Activated CD4-positive, alpha-beta T cell treated with anti-CD3 and anti-CD28 coated beads, Interleukin-2, Interleukin-4, amounts not matched to agents 100 ng/mL and 50 ng/mL, durations not matched to agents 16 hours and 8 hours (primary cell): ENCODE measurements at regions not wholly inside any gene's neighbourhood (a gene's known extent, or its start where the extent isn't known, plus 50 kb on each side); places are given as distances from the start of the nearest gene placed in this dataset.

Source experiments
- DNase-seq: peaks from one replicate; pipeline ENCODE4 v3.0.0-alpha.2; 2020; ENCODE audit warnings: low spot score

- no peak for DNase-seq
Observed at GRCh38 chr15:95498961-95499360, 831.5 kb upstream of the NR2F2 start.

DNA sequence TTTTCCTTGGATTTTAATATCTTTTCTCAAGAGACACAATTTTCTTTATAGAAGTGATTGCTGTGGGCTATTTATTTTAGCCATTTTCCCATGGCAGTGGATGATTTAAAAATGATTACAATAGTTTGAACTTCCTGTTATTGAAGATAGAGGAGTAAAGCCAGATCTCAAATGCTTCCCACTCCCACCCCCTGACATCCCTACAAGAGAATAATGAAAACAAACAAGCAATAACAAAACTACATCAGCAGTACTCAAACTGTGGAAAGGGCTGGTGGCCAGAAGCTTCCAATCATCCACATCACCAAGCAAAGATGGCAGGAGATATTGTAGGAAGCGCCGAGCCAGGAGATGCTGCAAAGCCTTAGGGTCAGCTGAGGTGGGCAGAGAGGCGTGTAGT lies 831.1 kb upstream of the NR2F2 start:
- no peak for DNase-seq

DNA sequence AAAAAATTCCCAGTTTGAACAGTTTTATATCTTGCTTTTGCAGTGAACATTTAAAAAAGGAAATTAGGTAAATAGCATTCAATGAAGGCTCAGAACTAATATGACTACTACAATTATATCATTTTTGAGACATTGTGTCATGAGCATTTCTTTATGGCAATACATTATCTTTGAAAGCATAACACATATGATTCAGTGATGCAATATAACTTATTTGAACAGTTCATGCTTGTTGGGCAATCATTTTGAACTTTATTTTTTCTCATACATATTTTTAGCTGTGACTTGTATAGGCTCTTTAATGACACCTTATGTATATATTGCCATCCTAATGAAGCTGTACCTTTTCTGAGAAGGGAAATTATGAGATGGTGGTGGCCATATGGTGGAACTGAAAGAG lies 828.6 kb upstream of the NR2F2 start:
- no peak for DNase-seq

GRCh38 chr15:95503107-95503506 lies 827.4 kb upstream of the NR2F2 start:
- DNase-seq: no peak

DNA sequence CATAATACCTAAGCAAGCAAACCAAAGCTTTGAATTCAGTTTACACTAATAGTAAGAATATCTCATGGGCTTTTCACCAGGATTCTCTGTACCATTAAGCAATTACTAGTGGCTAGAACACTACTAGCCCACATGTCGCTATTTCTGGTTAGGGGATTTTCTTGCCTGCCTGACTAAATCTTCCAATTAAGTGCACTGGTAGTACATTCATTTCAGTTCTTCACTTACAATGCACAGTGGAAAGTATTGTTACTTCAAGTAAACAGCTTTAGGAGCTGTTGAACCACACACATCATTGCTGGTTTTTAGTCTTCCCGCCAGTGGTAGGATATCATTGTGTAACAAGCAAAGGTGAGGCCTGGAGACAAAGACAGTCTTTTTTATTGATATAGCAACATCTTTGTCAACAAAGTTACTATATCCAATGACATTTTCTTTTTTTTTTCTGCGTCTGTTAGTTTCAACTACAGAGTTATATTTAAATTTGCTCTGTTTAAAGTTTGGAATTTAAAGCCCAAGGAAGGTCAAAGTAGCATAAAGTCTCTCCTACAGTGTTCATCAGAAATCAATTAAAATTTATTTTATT lies 826.8 kb upstream of the NR2F2 start:
- DNase-seq: peak; percentile 35

DNA sequence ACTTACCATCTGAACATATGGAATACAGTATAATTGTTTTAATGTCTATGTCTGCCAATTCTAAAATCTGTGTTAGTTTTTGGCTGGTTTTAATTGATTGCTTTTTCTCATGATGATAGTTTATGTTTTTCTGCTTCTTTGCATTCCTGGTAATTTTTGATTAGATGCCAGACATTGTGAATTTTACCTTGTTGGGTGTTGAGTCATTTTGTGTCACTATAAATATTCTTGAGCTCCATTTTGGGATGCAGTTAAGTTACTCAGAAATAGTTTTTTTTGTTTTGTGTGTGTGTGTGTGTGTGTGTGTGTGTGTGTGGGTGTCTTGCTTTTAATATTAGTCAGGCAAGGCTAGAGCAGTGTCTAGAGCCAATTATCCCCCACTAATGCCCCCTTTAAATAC lies 818.8 kb upstream of the NR2F2 start:
- no peak for DNase-seq

- DNase-seq: no peak
Observed at GRCh38 chr15:95512906-95513305, 817.6 kb upstream of the NR2F2 start.

- no peak for DNase-seq
Observed at GRCh38 chr15:95519887-95520286, 810.6 kb upstream of the NR2F2 start.

- no peak for DNase-seq
Observed at GRCh38 chr15:95520511-95520910, 810.0 kb upstream of the NR2F2 start.

DNA sequence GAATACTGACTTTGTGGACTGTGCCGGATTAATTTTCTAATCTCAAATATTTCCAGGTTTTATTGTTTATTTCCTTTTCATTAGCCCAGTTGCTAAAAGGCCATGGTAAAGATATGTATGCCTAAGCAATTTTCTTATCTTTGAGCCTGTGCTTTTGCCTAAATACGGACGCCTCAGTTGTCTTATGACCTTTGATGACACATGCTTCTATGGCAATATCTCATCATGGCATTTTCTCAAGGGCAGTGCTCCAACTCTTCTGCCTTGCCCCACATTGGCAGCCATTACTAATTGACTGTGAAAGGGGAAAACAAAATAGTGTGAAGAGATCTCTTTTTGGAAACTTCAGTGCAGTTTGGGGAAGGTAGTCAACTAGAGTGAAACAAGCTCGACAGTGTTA lies 809.6 kb upstream of the NR2F2 start:
- no peak for DNase-seq

DNA sequence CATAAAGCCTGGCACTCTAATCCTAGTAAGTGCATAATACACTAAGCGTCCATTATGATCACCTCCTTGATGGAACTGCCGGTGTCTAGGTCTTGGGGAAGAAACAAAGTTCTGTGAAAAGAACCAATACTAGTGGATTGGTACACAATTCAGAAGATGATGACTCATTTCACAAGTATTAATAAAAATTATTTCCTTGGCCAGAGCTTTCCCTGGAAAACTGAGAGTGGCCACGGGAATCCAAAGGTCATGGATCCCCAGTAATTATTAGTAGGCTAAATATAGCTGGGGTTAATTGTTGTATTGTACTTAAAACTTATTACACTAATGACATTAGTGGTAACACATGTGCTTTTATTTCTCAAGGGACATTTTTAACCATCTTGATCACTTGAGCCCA lies 808.0 kb upstream of the NR2F2 start:
- DNase-seq: no peak

- no peak for DNase-seq
Observed at GRCh38 chr15:95528920-95529319, 801.6 kb upstream of the NR2F2 start.

DNA sequence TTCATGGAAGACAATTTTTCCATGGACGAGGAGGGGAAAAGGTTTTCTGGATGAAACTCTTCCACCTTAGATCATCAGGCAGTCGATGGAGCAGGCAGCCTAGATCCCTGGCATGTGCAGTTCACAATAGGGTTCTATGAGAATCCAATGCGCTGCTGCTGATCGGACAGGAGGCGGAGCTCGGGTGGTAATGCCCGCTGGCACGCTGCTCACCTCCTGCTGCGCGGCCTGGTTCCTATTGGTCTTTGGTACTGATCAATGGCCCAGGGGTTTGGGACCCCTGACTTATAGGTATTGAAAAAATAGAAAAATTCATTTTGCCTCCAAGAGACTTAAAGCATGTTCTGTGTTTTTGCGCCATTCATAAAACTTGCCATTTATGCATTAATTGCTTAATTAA lies 793.9 kb upstream of the NR2F2 start:
- no peak for DNase-seq

DNA sequence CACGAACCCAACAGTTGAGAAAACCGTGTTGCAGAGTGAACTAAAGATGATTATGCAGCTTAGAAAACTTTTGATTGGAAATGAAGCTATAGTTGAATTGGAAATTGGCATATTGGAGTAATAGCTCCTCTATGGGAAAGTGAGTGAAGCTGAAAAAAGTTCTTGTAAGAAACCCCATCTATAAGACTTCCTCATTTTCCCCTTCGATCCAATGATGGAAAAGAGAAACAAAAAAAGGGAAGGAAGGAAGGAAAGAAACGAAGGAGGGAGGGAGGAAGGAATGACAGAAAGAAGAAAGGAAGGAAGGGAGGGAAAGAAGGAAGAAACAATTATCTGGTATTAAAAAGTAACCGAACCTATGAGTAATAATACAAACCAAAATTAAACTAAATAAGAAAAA lies 791.8 kb upstream of the NR2F2 start:
- no peak for DNase-seq

DNA sequence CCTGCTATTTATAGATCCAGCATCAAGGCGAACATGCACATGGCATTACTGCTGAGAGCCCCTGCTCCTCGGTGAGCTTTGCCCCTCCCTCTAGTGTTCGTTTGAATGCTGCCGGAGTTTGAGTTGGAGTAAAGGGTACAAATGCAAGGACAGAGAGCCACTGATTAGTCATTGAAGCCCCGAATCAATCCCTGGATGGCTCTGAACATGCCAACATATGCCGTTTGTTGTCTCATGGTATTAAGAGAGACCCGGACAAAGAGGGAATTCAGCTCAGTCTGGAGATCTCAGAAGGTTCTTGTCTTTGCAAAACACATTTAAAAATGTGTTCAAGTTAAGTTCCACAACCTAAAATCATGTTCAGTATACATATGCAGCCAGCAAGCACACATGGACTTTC lies 789.2 kb upstream of the NR2F2 start:
- no peak for DNase-seq

DNA sequence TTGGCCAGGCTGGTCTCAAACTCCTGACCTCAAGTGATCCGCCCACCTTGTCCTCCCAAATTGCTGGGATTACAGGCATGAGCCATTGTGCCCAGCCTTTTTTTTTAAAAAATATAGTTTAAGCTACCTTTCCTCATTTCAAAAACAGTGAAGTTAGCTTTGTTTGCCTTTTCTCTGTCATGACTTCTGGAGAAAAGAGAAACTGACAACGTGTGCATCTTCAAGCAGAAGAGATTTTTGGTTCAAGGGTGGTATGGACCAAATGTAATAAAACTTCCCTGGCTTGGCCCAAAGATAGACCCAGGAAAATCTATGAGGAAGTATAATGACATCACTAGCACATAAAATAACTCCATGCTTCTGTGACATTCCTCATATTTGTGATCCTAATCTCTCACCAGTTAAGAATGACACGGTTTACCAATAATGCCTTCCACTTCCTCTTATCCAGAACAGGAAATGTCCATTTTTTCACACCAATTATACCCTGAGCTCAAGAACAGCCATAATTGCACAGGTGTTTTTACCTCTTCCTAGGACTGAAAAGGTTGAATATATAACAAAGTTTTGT lies 781.2 kb upstream of the NR2F2 start:
- no peak for DNase-seq

DNA sequence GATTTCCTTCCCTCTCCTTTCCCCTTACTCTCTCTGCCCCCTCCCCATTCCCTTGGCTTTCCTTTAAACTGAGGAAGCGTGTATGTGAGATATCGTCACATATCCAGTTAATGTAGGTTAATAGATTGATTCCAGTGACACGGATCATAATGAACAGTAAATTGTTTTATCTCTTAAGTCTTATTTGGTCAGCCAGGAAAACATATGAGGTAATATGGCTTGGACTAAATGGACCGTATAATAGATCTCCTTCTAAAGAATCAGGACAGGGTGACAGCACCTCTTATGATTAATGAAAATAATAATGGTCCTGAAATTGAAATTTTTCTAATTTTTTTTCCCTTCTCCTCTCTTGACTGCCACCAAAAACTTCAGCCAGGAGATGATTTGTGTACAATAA lies 779.8 kb upstream of the NR2F2 start:
- DNase-seq: no peak

DNA sequence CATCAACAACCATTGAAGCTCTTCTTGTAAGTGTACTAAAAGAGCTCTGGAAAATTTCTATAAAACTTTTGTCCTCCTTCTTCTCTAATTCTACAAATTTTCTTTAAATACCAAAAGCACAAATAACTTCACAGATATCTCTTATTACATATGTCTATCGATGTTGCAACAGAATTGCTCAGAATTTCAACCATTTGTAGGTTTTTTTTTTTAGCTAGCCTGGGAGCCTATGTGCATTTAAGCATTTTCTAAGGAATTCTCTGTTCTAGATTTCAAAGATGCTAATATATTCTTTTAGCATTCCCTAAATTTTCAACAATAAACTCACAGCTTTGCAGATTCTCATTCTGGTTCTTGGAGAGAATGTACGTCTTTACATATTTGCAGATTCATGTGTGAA lies 774.3 kb upstream of the NR2F2 start:
- DNase-seq: no peak

GRCh38 chr15:95556866-95557225 lies 773.7 kb upstream of the NR2F2 start:
- DNase-seq: no peak

DNA sequence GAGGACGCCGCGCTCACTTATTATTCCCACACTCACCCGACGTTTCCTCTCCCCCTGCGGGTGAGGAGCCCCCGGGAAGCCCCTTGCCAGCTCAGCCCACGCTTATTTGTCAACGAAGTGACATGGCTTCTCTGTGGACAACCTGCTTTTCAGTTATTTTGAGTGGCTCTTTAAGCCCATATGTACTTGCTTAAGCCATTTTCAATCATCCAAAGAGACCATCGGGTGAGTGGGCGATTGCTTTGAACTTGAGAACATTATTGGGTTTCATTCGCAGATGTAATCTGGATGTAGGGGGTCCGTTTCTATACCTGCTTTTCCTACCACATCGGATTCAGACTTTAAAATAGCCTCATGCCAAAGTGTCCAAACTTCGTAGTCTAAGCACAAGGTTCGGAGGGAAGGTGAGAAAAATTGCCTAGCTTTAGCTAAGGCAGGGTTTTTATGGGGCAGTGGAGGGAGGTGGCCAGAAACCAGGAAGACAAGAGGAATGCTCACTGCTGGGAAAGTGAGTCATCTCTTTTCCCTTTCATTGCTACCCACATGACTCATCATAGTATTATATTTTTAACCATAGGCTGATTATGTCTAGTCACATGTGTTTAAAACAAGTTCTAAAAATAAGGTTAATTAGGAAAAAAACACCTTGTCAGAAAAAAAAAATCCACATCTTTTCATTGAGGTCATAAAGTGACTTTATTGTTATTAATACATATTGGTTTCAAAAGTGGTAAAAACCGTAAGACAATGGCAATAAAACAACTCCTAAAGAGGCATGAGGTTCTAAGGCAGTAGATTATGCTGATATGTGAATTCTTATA lies 773.1 kb upstream of the NR2F2 start:
- DNase-seq: peak; percentile 4

DNA sequence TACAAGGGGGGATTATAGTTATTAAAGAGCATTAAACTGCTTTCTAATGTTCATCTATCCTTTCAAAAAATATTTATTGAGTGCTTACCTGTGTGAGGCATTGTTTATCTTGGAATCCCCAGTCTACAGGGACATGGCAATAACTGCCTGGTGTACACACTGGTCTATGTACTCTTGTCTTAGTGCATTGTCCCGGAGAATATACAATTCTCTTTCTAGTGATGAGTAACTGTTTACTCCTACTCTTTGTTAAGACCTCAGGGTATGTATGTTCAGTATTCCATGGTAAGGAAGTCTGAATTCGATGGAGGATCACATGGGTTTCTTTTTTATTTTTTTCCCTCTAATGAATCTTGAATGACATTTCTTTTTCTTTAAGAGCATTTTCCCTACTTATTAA lies 772.4 kb upstream of the NR2F2 start:
- no peak for DNase-seq

GRCh38 chr15:95558916-95559315 lies 771.6 kb upstream of the NR2F2 start:
- DNase-seq: no peak

GRCh38 chr15:95559875-95560394 lies 770.6 kb upstream of the NR2F2 start:
- DNase-seq: no peak

DNA sequence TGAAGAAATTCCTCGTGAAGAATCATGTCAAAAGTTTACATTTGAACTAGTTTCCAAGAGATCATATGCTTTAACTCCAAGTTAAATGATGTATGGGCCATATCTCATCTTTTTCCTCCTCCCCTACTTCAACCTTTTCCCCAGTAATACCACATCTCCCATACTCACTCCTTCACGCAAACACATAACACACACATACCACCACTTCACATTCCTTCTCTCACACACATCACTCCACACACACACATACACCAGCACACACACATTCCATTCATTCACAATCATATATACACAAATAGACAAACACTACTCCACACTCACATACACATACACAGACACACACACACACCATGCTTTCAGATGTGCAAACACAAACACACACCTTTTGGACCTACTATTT lies 769.0 kb upstream of the NR2F2 start:
- DNase-seq: no peak
